Stromal cell of bone marrow (primary cell): ENCODE measurements at regions not wholly inside any gene's neighbourhood (a gene's known extent, or its start where the extent isn't known, plus 50 kb on each side); places are given as distances from the start of the nearest gene placed in this dataset.
"Not testable (repeated sequence)": the region's sequence is repeated elsewhere in the genome, so short reads cannot be mapped to it uniquely, and the experiment has no call there.

Experiments used
- DNase-seq: peaks from one replicate; pipeline ENCODE4 v3.0.0-alpha.2; 2012; ENCODE audit warnings: low read depth

DNA sequence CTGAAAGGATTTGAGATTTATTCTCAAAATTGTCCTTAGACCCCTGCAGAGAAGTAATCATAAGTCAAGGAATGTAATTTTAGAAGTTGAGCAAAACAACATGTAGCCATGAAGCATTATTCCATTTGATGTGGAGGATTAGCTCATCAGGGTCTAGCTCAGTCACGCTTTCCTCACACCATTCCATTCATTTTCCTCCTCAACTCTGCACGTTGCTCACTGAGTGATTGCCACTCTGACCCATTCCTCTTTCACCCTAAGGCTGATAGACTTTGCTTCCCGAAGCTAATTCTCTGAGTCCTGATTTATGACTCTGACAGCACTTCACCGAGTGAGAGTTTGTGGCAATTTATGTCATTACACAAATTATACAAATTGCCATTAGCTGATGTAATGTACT is 820.6 kb upstream of the PIK3C3 start:
- no peak for DNase-seq

DNA sequence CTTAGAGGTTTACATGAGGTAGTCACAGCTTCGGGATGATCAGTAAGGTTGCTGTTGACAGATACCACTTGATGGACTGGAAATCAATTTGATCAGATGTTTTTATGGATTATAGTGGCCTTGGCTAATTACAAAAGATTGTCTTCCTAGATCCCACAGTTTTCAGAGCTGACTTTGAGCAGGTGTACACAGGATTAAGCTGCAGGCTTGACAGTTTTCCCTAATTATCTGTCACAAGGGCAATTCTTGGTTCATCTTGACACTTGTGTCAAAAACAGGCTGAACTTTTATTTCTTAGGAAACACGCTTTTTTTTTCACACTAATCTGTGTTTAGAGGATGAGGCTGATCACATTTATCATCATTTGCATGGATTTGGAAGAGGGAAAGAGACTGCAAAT is 824.0 kb upstream of the PIK3C3 start:
- no peak for DNase-seq

DNA sequence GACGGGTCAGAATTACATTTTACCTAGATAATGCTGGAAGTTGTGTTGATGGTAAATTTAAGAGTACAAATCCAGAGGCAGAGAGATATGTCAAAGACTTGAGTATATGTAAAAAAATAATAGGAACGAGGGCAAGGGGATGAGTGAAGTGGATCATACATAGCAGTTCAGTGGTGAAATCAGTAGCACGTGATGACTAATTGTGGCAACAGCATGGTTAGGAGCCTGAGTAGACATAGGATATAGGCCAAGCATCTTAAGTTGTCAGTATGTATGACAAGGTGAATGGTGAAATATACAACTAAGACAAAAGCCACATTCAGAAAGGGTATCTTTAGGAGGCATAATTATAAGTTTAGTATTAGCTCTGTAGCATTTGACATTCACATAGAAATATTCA is 826.5 kb upstream of the PIK3C3 start:
- no peak for DNase-seq

DNA sequence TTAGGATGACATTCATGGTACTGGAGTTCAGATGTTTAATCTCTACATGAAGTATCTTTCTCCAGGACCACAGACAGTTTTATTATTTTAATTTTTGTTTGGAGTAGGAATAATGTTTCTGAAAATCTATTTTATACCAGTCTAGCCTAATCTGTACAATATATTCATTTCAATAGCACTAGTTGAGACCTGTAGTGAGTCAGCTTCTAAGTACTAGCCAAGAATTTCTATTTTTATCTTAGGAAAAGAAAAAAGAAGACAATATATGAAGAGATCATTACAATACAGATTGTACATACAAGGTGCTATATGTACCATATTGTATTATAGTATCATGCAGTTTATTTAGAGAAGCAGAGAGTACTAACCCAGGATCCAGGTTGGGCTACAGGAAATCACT is 826.9 kb upstream of the PIK3C3 start:
- DNase-seq, result no peak

DNA sequence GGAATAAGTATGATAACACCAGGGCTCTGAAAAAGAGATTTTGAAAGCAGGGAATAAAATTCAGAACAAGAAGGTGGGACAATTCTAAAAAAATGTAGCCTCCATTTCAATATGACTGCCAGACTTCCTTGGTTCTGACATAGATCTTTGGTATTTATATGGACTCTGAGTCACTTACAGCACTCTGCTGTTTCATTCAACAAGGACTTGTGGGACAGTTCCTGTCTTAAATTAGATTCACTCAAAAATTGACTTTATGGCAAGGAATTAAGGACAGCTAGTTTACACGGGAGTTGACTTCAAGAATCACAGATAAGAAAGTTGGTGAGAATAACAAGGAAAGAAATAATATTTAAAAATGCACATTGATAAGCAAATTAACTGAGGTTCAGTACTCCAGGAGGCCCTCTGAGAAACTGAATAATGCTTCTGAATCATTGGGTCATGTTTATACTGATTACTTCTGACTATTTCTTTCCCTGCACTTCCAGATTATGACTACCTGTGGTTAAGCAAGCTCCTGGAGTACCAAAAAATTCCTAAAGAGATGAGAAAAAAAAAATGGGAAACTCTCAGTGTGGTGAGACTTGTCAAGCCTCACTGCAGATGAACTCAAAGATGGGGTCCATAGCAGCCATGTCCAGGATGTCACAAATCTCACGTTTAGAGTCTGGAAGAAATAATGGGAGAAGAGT is 828.3 kb upstream of the PIK3C3 start:
- DNase-seq, result peak; percentile 41

DNA sequence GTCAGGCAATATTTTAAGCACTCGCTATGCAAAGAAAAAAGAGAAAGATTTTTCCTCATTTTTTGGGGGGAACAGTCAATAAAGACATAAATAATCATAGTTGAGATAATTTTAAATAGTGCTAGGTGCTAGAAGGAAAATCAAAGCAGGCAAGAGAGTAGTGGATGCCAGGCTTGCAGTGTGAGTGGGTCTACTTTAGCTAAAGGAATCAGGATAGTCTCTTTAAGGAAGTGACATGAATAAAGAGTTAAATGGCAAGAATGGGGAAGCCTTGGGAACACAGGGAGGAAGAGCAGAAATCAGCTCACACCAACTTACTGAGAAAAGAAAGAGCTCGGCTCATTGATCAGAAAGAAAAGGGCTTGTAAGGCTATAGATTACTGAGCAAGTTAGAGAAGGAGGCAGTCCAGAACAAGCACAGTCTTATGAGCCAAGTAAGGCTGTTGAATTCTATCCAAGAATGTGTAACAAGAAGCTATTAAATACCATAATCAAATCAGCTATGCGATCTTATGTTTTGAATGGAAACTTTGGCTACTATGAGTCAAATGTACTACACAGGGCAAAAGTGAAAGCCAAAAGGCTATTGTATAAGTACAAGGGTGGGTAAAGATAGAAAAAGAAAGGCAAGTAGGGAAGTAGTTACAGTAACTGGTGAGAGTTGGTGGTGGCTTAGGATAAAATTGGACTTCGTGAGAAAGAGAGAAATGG is 833.8 kb upstream of the PIK3C3 start:
- DNase-seq, result peak; percentile 62

- DNase-seq, result no peak
Measured at GRCh38 chr18:41119031-41119430, 836.0 kb upstream of the PIK3C3 start.

- no peak for DNase-seq
Measured at GRCh38 chr18:41113885-41114482, 841.0 kb upstream of the PIK3C3 start.

DNA sequence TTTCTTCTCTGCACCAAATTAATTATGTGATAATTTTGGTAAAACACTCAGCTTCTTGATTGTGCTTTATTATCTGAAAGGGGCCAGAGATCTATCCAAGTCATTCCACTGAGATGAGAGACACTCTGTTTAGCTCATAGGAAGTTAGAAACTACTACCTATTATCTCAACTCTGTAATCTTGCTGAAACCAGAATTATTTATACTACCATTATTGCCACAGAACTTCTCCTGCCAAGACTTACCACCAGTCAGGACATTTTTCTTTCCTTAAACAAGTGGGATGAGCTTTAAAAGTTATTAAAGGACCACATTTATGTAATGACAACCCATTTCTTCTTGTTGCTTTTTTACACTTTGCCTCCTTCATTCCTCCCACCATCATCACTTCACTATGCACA is 855.6 kb upstream of the PIK3C3 start:
- no peak for DNase-seq

DNA sequence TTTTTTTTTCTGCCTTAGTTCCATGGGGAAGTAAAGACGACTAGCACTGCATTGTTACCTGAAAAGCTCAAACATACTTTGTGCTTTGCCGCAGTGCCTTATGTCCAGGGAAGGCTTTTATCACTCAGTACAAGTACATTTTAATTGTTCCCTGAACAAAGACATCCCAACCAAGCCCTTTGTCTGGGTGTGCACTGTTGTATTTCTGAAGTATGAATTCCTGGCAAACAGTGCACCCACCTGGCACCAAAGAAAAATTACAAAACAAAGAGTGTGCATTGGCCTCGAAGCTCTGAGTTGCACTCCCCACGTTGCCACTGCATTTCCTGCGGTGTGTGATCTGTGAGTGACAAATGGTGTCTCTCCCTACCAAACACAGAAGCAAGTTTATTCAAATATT is 858.5 kb upstream of the PIK3C3 start:
- no peak for DNase-seq

- no peak for DNase-seq
Measured at GRCh38 chr18:41077076-41077475, 878.0 kb upstream of the PIK3C3 start.

GRCh38 chr18:41075212-41075611 is 879.8 kb upstream of the PIK3C3 start:
- peak; percentile 9 for DNase-seq

DNA sequence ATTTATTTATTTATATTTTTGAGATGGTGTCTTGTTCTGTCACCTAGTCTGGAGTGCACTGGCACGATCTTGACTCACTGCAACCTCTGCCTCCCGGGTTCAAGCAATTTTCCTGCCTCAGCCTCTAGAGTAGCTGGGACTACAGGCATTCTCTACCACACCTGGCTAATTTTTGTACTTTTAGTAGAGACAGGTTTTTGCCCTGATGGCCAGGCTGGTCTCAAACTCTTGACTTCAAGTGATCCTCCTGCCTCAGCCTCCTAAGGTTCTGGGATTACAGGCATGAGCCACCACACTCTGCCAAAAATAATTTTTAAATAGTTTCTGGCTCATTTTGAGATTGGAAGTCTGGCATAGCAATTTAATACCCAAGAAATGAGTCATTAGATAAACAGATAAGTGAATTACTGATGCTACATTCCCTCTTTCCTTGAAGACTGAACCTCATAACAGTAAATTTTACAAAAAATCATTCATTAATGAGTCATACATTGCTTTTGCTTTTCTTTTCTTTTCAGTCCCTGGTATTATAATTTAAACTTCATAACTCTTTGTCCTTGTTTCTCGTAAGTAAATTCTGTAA is 881.6 kb upstream of the PIK3C3 start:
- DNase-seq, result peak; percentile 40

GRCh38 chr18:41072946-41073345 is 882.1 kb upstream of the PIK3C3 start:
- no peak for DNase-seq

GRCh38 chr18:41071826-41072225 is 883.2 kb upstream of the PIK3C3 start:
- DNase-seq, result no peak

DNA sequence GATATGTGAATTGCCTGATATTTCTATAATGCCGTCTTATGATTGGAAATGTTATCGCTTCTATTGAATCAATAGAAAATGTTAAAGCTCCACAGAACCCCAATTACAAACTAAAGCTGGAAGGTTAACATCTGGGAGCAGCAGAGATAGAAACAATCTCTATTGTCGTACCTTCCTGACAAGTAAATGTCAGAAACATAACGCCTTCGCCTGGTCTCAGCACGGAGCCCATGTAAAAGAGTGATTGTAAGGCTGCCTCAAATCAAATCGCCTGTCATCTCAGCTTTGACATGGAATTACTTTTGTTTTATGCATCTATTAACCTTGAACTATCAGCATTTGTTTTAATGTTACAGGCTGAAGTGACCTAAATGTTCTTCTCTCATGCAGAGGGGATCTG is 885.9 kb upstream of the PIK3C3 start:
- no peak for DNase-seq

DNA sequence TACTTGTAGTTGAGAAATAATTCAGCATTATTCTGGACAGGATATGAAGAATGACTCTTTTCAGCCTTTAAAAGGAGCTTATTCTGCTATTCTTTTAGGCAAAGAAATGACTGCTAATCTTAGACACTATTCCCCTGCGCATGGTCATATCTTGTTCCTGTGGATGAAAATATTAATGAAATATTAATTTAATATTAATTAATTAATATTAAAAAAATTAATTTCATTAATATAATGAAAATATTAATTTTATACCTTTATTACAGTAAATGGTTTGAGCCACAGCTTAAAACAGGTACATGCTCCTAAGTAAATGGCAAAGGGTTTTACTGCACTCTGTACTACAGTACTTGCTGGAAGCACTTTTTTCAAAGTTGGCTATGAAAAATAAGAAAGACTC is 890.1 kb upstream of the PIK3C3 start:
- no peak for DNase-seq

GRCh38 chr18:41060967-41061366 is 894.1 kb upstream of the PIK3C3 start:
- DNase-seq, result no peak

DNA sequence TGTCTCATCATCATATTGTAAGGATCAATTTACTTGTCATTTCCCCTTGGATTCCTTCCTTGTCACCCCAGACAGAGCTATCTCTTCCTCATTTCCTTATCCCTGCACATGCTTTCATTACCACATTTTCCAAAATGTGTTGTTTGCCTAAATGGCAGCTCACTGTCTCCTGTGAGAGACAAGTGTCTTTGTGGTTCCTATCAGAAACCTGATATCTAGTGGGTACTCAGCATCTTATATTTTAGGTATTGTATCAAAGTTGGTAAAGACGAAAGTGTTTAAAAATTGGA is 896.0 kb upstream of the PIK3C3 start:
- no peak for DNase-seq

DNA sequence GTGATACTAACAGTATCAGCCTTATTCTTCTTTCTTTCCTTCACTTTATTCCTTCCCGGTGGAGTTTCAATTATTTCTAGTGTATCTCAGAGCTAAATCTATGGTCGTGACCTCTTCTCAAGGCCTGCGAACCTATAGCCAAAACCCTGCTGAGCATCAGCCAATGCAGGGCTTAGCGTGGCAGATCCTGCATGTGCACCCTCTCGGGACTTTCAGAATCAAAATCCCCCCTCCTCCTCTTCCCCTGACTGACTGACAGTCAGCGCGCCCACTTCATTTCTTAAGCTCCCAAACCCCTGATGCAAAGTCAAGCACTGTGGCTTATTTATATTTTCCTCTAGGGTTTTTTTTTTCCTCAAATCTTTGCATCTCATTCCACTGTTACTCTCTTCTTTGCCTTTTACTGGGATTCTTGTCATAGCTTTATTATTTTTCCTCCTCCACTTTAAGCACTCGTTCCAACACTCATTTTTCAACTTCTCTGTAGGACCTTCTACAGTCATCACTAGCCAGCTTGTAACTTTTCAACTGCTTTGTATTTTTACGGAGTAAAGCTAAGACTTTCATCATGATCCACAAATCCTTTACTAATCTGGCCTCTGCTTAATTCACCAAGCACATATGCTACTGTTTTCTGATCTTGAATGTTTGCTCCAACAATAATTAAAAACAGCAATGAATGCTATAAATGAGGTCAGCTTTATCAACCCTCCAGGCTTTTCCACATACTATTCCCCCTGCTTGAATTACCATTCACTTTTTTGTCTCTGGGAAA is 896.5 kb upstream of the PIK3C3 start:
- DNase-seq, result no peak

DNA sequence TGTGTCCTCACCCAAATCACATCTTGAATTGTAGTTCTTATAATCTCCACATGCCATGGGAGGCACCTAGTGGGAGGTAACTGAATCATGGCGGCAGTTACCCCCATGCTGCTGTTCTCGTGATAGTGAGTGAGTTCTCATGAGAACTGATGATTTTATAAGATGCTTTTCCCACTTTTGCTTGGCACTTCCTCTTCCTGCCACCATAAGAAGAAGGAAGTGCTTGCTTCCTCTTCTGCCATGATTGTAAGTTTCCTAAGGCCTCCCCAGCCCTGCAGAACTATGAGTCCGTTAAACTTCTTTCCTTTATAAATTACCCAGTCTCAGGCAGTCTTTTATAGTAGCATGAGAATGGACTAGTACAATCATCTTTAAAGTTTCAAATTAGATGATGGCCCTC is 902.4 kb upstream of the PIK3C3 start:
- no peak for DNase-seq

DNA sequence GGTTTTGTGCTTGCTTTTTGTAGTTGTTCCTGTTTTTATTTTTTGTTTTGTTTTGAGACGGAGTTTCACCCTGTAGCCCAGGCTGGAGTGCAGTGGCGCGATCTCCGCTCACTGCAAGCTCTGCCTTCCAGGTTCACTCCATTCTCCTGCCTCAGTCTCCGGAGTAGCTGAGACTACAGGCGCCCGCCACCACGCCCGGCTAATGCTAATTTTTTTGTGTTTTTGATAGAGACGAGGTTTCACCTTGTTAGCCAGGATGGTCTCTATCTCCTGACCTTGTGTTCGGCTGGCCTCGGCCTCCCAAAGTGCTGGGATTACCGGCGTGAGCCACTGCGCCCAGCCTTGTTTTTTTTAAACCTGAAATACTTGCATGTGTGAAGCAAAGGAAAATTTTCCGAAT is 908.8 kb upstream of the PIK3C3 start:
- DNase-seq, result not testable (repeated sequence)

- DNase-seq, result no peak
Measured at GRCh38 chr18:41043876-41044275, 911.2 kb upstream of the PIK3C3 start.
